ENCODE measurements at regions not wholly inside any gene's neighbourhood (a gene's known extent, or its start where the extent isn't known, plus 50 kb on each side); places are given as distances from the start of the nearest gene placed in this dataset.

- TF ChIP-seq CTCF (IDR thresholded peaks at IDR 0.05; ENCODE audit: control extremely low read depth in 1 of 3, insufficient read depth in 1 of 3, low read depth in 1 of 3, low read length in 3 of 3) (no peak), EZH2 (IDR thresholded peaks at IDR 0.05; ENCODE audit: low read depth, low read length, severe bottlenecking) (no peak), E2F6 (IDR thresholded peaks at IDR 0.05) (no peak), ZNF274 (IDR thresholded peaks at IDR 0.05; ENCODE audit: borderline replicate concordance, extremely low read depth, low read length) (no peak), TAF7 (optimal IDR thresholded peaks at IDR 0.05; ENCODE audit: borderline replicate concordance, low read depth, low read length) (no peak), CBX5 (IDR thresholded peaks at IDR 0.05; ENCODE audit: low read depth, low read length) (no peak), MAX (IDR thresholded peaks at IDR 0.05) (no peak), SP4 (IDR thresholded peaks at IDR 0.05; ENCODE audit: low read length) (no peak), GTF2F1 (IDR thresholded peaks at IDR 0.05; ENCODE audit: borderline replicate concordance, low read depth, low read length) (no peak), RXRA (IDR thresholded peaks at IDR 0.05; ENCODE audit: insufficient read depth, low read depth, low read length) (no peak), HDAC6 (IDR thresholded peaks at IDR 0.05; ENCODE audit: low read depth, low read length) (no peak), CEBPB (IDR thresholded peaks at IDR 0.05; ENCODE audit: low read depth, low read length) (no peak), EP300 (IDR thresholded peaks at IDR 0.05; ENCODE audit: borderline replicate concordance in 1 of 2, low read depth in 2 of 2, low read length in 2 of 2) (no peak)
Observed at GRCh38 chr2:37551783-37552182, 119.7 kb downstream of the CDC42EP3 start.

Data from H1 (cell line).